SK-N-MC (cell line): ENCODE measurements at regions not wholly inside any gene's neighbourhood (a gene's known extent, or its start where the extent isn't known, plus 50 kb on each side); places are given as distances from the start of the nearest gene placed in this dataset.
"Not testable (repeated sequence)": the region's sequence is repeated elsewhere in the genome, so short reads cannot be mapped to it uniquely, and the experiment has no call there.

Experiments used
- DNase-seq: peaks from one replicate; pipeline ENCODE4 v3.0.0-alpha.2; 2011; ENCODE audit warnings: low read depth, low spot score
- H3K27ac ChIP-seq: fragments of 200-600 bp; sonication (generic); 2 replicates; pipeline ENCODE4 v1.5.1; 2016; ENCODE audit warnings: mixed run types
- H3K36me3 ChIP-seq: fragments of 200-600 bp; sonication (generic); 2 replicates; pipeline ENCODE4 v1.6.1; 2017; ENCODE audit warnings: antibody characterized with exemption, low read length, mixed read lengths; ENCODE audit not compliant: insufficient read depth
- H3K4me3 ChIP-seq: fragments of 200-600 bp; sonication (generic); 2 replicates; pipeline ENCODE4 v1.5.1; 2016
- H3K9ac ChIP-seq: fragments of 200-600 bp; sonication (generic); 2 replicates; pipeline ENCODE4 v1.8.0; 2017; ENCODE audit warnings: mixed run types, mixed read lengths; ENCODE audit not compliant: insufficient read length
- H3K9me3 ChIP-seq: fragments of 200-600 bp; sonication (generic); 2 replicates; pipeline ENCODE4 v1.6.1; 2017; ENCODE audit warnings: low read depth, mild to moderate bottlenecking, antibody characterized with exemption, low read length, moderate library complexity, mixed read lengths
- EZH2 ChIP-seq: fragments of 200-600 bp; sonication (generic); IDR thresholded peaks from one replicate; pipeline ENCODE4 v1.6.1; 2017; ENCODE audit warnings: antibody characterized with exemption
- FOXP2 ChIP-seq: optimal IDR thresholded peaks from 2 replicates; pipeline ENCODE3; 2011; ENCODE audit warnings: mild to moderate bottlenecking, moderate library complexity; ENCODE audit not compliant: insufficient read depth; ENCODE audit errors: extremely low read length, control extremely low read depth
- POLR2AphosphoS5 ChIP-seq: IDR thresholded peaks from 2 replicates; pipeline ENCODE4 v1.6.1; 2012; ENCODE audit warnings: mild to moderate bottlenecking, low read depth, low read length, borderline replicate concordance

DNA sequence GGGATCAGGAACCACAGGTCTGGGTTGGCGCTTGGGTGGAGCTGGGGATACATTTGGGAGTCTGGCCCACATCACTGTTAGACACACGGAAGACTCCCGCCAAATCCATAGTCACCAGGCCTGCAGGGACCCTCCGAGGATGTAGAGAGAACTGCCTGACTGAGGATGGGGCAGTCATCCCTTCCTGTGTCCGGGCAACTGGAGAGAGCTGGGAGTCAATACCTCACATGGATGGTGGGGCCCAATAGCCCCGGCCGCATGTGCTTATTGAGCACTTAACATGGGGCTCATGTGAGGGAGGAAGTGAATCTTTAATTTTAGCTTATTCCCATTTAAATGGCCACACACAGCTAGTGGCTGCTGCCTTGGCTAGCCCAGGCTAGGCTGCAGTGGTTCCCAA, 124.5 kb downstream of the TLR5 start:
- Histone ChIP-seq H3K9me3 (no peaks in the 10 kb centered on the region), H3K27ac (no peak overlapping the region), H3K36me3 (no peaks in the 10 kb centered on the region), H3K4me3 (no peak overlapping the region), H3K9ac (no peak overlapping the region)
- no peak for DNase-seq
- TF ChIP-seq POLR2AphosphoS5: no peak
- TF ChIP-seq EZH2: no peak
- TF ChIP-seq FOXP2: no peak

DNA sequence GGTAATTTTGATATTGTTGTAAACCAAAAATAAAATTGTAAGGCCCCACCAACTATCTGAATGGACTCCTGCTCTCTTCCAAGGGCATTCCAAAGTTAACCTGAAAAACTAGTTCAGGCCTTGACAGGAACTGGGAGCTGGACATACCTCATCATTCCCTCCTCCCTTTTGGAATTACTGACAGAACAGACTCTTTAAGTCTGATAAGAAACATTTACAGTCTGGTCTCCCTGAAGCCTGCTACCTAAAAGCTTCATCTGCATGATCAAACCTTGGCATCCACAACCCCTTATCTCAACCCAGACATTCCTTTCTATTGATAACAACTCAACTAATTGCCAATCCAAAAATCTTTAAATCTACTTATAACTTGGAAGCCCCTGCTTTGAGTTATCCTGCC, 123.8 kb downstream of the TLR5 start:
- Histone ChIP-seq H3K27ac (no peak overlapping the region), H3K36me3 (no peaks in the 10 kb centered on the region), H3K4me3 (no peak overlapping the region), H3K9ac (no peak overlapping the region), H3K9me3 (no peaks in the 10 kb centered on the region)
- DNase-seq: no peak
- no peak for TF ChIP-seq POLR2AphosphoS5
- no peak for TF ChIP-seq FOXP2
- TF ChIP-seq EZH2: no peak

DNA sequence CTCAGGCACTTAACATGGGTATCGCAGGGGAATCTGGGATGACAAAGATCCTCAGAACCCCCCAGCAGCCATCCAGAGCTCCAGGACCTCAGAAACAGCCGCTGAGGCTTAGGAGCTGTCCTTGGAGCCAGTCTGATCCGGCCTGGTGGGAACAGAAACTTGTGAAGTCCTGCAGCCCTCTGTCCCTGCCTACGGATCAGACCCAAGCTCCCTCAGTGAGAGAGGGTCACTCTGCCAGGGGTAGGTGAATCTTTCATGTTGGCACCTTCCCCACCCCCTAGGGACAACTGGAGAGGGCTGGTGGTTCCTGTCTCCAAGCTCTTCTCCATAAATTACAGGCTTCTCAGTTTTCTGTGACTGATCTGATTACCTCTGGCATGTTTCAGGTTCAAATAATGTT, 122.3 kb downstream of the TLR5 start:
- Histone ChIP-seq H3K27ac (no peak overlapping the region), H3K9ac (no peak overlapping the region), H3K4me3 (no peak overlapping the region), H3K36me3 (no peaks in the 10 kb centered on the region), H3K9me3 (no peaks in the 10 kb centered on the region)
- no peak for DNase-seq
- TF ChIP-seq EZH2: no peak
- no peak for TF ChIP-seq FOXP2
- TF ChIP-seq POLR2AphosphoS5: no peak

DNA sequence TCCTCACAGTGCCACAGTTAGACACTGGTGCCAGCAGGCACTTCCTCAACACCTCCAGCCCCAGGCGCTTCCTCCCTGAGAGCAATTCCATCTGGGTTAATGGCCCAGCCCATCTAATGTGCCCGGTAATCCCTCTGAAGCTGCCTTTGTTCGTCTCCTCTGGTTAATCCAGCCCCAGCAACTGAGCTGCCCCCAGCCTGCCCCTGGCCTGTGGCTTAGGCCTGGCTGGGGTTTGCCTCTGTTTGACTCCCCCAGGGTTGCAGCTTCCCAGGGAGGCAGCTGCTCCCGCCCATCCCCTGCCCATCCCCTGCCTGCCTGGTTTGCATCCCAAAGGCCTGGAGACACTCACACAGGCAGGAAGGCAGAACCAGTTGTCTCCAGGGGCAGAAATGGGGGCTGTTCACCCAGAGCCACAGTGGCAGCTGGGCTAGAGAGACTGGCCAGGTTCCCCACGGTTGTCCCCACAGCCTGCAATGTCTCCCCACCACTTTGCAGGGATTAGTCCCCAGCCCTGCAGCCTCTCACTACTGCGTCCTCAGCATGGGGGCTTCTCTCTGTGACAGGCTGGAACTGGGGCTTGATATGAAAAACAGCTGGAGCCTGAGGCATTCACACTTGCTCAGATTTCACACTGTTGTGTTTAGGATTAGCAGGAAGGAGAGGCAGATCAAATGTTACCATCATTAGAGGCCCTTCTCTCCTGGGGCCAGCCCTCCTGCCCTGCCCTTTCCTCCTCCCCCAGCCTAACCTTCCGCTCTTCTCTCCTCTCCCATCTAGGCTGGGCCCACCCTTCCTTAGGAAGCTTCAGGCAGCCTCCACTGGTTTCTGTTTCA, 120.2 kb downstream of the TLR5 start:
- Histone ChIP-seq H3K27ac (peak overlapping the region; percentile 73; the same call in 1 of the 2 replicates), H3K4me3 (peak overlapping the region; percentile 61), H3K9me3 (no peaks in the 10 kb centered on the region), H3K36me3 (no peaks in the 10 kb centered on the region), H3K9ac (no peak overlapping the region)
- DNase-seq: peak; percentile 73
- peak; percentile 74 for TF ChIP-seq FOXP2
- TF ChIP-seq EZH2: no peak
- no peak; the same call in 1 of the 2 replicates for TF ChIP-seq POLR2AphosphoS5

DNA sequence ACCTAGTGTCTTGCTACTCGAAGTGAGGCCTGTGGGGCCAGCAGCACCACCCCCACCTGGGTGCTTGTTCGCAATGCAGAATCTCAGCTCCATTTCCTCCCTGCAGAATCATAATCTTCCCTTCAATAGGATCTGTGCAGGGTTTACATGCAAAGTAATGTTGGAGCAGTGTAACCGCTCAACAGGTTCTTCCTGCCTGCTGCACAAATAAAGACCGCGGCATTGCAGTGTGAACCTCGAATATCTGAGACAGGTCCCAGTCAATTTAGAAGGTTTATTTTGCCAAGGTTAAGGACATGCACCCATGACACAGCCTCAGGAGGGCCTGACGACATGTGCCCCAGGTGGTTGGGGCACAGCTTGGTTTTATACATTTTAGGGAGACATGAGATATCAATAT, 119.2 kb downstream of the TLR5 start:
- no peaks in the 10 kb centered on the region for H3K9me3 ChIP-seq
- no peak overlapping the region for H3K4me3 ChIP-seq
- DNase-seq: no peak
- H3K9ac ChIP-seq: no peak overlapping the region
- H3K36me3 ChIP-seq: no peaks in the 10 kb centered on the region
- H3K27ac ChIP-seq: no peak overlapping the region
- no peak for TF ChIP-seq EZH2
- no peak for TF ChIP-seq POLR2AphosphoS5
- TF ChIP-seq FOXP2: no peak

DNA sequence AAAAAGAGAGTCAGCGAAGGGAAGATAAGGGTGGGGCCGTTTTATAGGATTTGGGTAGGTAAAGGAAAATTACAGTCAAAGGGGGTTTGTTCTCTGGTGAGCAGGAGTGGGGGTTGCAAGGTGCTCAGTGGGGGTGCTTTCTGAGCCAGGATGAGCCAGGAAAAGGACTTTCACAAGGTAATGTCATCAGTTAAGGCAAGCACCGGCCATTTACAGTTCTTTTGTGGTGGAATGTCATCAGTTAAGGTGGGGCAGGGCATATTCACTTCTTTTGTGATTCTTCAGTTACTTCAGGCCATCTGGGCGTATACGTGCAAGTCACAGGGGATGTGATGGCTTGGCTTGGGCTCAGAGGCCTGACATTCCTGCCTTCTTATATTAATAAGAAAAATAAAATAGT, 118.6 kb downstream of the TLR5 start:
- H3K9me3 ChIP-seq, H3K4me3 ChIP-seq, DNase-seq, H3K9ac ChIP-seq, H3K36me3 ChIP-seq, H3K27ac ChIP-seq: not testable (repeated sequence)

DNA sequence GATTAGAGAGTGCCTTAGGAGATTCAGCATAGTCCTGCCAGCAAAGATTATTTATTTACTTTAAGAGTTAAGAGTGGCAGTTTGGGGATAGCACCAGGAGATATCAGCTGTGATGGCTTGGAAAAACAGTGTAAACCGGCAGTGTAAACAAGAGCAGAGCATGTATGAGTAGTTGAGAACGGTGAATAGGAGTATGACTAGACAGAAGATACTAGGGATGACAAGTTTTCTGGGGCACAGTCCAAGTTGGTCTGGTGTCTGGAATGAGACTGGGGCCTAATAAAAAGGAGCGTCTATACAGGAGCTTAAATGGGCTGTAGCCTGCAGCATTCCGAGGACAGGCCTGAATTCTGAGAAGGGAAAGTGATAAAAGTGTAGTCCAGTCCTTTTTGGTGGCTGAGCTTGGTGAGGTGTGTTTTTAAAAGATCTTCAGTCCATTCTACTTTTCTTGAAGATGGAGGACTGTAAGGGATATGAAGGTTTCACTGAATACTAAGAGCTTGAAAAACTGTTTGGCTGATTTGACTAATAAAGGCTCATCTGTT, 117.8 kb downstream of the TLR5 start:
- H3K4me3 ChIP-seq, H3K27ac ChIP-seq, H3K9me3 ChIP-seq, H3K9ac ChIP-seq, H3K36me3 ChIP-seq, DNase-seq: not testable (repeated sequence)

DNA sequence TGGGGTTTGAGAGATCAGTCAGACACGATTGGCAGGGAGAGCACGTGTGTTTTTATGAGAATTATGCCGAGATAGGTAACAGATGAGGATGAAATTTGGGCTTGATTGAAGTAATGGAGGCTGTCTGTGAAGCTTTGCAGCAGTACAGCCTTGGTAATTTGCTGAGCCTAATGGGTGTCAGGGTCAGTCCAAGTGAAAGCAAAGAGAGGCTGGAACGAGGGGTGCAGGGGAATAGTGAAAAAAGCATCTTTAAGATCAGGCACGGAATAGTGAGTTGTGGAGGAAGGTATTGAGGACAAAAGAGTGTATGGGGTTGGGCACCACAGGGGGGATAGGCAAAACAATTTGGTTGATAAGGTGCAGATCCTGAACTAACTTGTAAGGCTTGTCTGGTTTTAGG, 116.4 kb downstream of the TLR5 start:
- not testable (repeated sequence) for DNase-seq, H3K4me3 ChIP-seq, H3K9ac ChIP-seq, H3K9me3 ChIP-seq, H3K27ac ChIP-seq, H3K36me3 ChIP-seq

DNA sequence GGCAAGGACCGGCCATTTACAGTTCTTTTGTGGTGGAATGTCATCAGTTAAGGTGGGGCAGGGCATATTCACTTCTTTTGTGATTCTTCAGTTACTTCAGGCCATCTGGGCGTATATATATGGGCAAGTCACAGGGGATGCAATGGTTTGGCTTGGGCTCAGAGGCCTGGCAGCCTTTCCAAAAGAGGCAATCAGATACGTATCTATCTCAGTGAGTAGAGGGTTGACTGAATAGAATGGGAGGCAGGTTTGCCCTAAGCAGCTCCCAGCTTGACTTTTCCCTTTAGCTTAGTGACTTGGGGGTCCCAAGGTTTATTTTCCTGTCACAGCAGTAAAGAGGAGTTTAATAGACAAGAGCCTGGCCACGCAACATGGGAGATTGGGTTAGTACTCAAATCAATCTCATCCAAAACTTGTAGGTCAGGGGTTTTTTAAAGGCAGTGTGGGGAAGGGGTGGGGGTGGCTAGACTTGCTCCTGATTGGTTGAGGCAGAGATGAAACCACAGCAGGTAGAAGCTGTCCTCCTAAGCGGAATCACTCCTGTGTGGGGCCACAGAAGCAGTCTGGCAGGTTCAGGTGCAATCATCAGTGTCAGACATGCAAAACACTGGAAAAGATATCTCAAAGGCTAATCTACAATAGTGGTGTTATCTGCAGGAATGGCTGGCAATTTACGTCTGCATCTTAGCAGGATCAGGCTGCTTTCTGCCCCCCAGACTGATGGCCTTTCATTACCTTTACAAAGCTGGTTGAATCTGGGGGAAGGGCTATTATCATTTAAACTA, 112.9 kb downstream of the TLR5 start:
- DNase-seq: no peak
- H3K36me3 ChIP-seq: no peaks in the 10 kb centered on the region
- H3K9ac ChIP-seq: no peak overlapping the region
- no peak for TF ChIP-seq FOXP2
- TF ChIP-seq EZH2: no peak
- no peak for TF ChIP-seq POLR2AphosphoS5
- H3K4me3 ChIP-seq: no peak overlapping the region
- no peaks in the 10 kb centered on the region for H3K9me3 ChIP-seq
- no peak overlapping the region for H3K27ac ChIP-seq
